Left ventricle myocardium inferior (tissue), 1 donor: ENCODE measurements at regions not wholly inside any gene's neighbourhood (a gene's known extent, or its start where the extent isn't known, plus 50 kb on each side); places are given as distances from the start of the nearest gene placed in this dataset.

Experiments
- DNase-seq: peaks from one replicate; pipeline ENCODE4 v3.0.0-alpha.2; 2020
- H3K27ac ChIP-seq: fragments of 200-600 bp; replicated peaks from 2 replicates; pipeline ENCODE4 v1.8.0; 2021
- H3K27me3 ChIP-seq: fragments of 200-600 bp; 2 replicates; pipeline ENCODE4 v1.8.0; 2021; ENCODE audit warnings: low read depth
- H3K36me3 ChIP-seq: fragments of 200-600 bp; 2 replicates; pipeline ENCODE4 v1.8.0; 2021
- H3K4me1 ChIP-seq: fragments of 200-600 bp; 2 replicates; pipeline ENCODE4 v1.8.0; 2021
- H3K4me3 ChIP-seq: fragments of 200-600 bp; 2 replicates; pipeline ENCODE4 v1.8.0; 2021; ENCODE audit warnings: mild to moderate bottlenecking, moderate library complexity
- H3K9me3 ChIP-seq: fragments of 200-600 bp; replicated peaks from 2 replicates; pipeline ENCODE4 v1.8.0; 2021
- CTCF ChIP-seq: fragments of 200-600 bp; IDR thresholded peaks from 2 replicates; pipeline ENCODE4 v1.8.0; 2021; ENCODE audit warnings: antibody characterized with exemption, mild to moderate bottlenecking, borderline replicate concordance
- intact Hi-C: fragments of 100-400 bp; cut with micrococcal nuclease; formaldehyde crosslinking; loops from one replicate; pipeline ENCODE4 v1.11.0; 2022
- donor health status: DM: no; HTN: yes; CAD: no; lungs with severe emphysema.

DNA sequence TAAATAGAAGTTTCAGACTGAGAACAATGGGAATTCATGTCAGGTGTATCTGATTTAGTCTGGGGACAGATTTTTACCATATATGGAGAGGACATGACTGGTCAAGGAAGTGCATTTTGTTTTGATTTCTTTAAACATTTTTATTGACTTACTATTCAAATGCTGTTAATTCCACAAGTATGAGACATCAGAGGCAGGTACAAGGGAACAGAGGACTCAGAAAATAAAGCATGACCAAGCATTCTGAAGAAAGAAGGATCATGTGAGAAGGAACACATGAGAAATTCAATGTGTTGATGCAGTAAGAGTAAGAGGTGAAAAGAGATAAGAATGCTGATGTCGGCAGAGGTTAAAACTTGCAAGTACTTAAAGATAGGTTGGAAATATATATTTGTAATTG lies 1452.6 kb downstream of the PCDH7 start:
- no peak for DNase-seq
- Histone ChIP-seq H3K27ac (no peak overlapping the region), H3K27me3 (no peaks in the 10 kb centered on the region), H3K9me3 (peaks cover 1% of the 10 kb centered on the region), H3K36me3 (no peaks in the 10 kb centered on the region), H3K4me3 (no peak overlapping the region), H3K4me1 (no peaks in the 10 kb centered on the region)
- no peak for TF ChIP-seq CTCF
- intact Hi-C loops: no loop called here

DNA sequence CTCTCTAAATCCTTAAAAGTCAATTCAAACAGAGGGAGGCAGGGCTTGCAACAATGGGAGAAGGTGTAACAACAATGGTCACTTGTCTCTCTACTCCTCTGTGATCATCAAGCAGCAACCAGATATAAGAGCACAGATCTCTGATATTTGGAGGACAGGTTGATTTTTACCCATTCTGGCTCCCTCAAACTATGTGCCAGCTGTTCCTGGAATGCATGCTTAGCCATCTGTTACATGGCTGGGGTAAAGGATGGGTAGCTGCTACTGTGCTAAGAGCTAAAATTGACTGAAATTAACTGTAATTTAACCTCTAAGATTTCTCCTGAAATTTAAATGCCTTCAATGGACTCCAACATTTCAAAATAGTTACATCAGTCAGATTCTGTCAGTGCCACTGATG lies 1459.9 kb downstream of the PCDH7 start:
- intact Hi-C loops: no loop called here
- no peak overlapping the region for H3K27ac ChIP-seq
- no peaks in the 10 kb centered on the region for H3K27me3 ChIP-seq
- peaks cover 14% of the 10 kb centered on the region for H3K9me3 ChIP-seq
- H3K4me3 ChIP-seq: no peak overlapping the region
- TF ChIP-seq CTCF: no peak
- H3K36me3 ChIP-seq: no peaks in the 10 kb centered on the region
- no peaks in the 10 kb centered on the region for H3K4me1 ChIP-seq
- no peak for DNase-seq

DNA sequence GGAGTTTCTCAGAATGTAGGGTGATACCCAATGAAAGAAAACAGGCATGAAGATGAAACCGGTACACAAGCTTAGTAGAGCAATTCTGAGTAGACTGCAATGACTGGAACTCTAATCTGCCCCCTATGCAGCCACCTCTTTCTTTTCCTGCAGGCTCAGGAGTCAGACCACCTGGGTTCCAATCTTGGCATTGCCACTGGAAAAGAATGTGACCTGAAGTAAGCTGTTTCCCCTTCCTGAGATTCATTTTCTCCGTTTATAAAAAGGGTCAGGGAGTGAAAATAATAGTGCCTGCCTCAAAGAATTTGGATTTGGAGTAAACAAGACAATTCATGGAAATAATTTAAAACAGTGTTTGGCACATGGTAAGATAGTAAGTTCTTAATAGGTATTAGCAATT lies 1464.0 kb downstream of the PCDH7 start:
- DNase-seq: no peak
- no peaks in the 10 kb centered on the region for H3K4me1 ChIP-seq
- no peak overlapping the region for H3K27ac ChIP-seq
- H3K9me3 ChIP-seq: peaks cover 4% of the 10 kb centered on the region
- intact Hi-C loops: no loop called here
- no peak for TF ChIP-seq CTCF
- no peaks in the 10 kb centered on the region for H3K27me3 ChIP-seq
- H3K4me3 ChIP-seq: no peak overlapping the region
- H3K36me3 ChIP-seq: no peaks in the 10 kb centered on the region

DNA sequence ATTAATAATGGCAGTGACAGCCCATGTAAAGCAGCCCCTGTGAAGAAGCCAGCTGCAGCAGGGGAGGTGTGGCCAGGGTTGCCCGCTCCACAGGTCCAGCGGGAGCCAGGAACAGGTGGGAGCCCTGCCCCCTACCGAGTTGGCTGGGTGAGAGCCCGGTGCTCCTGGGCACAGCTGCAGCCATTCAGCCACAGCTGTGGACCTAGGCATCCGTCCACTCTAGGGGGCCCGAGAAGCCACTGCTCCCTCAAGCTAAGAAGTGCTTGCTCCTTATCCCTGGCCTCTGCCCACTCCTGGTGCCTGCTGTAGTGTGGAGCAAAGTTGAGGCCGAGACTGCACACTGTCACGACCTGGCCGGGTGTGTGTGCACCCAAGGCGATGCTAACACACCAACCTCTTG lies 1469.0 kb downstream of the PCDH7 start:
- no peaks in the 10 kb centered on the region for H3K9me3 ChIP-seq
- no peaks in the 10 kb centered on the region for H3K36me3 ChIP-seq
- no peaks in the 10 kb centered on the region for H3K4me1 ChIP-seq
- DNase-seq: no peak
- no peak overlapping the region for H3K4me3 ChIP-seq
- H3K27me3 ChIP-seq: no peaks in the 10 kb centered on the region
- no peak overlapping the region for H3K27ac ChIP-seq
- no peak for TF ChIP-seq CTCF
- intact Hi-C loops: no loop called here

GRCh38 chr4:32189788-32190187 lies 1469.6 kb downstream of the PCDH7 start:
- no peak overlapping the region for H3K27ac ChIP-seq
- H3K4me3 ChIP-seq: no peak overlapping the region
- no peak for DNase-seq
- H3K27me3 ChIP-seq: no peaks in the 10 kb centered on the region
- intact Hi-C loops: no loop called here
- no peaks in the 10 kb centered on the region for H3K9me3 ChIP-seq
- H3K4me1 ChIP-seq: no peaks in the 10 kb centered on the region
- no peaks in the 10 kb centered on the region for H3K36me3 ChIP-seq
- no peak for TF ChIP-seq CTCF

GRCh38 chr4:32191961-32192360 lies 1471.8 kb downstream of the PCDH7 start:
- Histone ChIP-seq H3K36me3 (no peaks in the 10 kb centered on the region), H3K9me3 (no peaks in the 10 kb centered on the region), H3K4me3 (no peak overlapping the region), H3K4me1 (no peaks in the 10 kb centered on the region), H3K27me3 (no peaks in the 10 kb centered on the region), H3K27ac (no peak overlapping the region)
- no peak for TF ChIP-seq CTCF
- intact Hi-C loops: no loop called here
- no peak for DNase-seq
